HG02970 (cell line): ENCODE measurements at regions not wholly inside any gene's neighbourhood (a gene's known extent, or its start where the extent isn't known, plus 50 kb on each side); places are given as distances from the start of the nearest gene placed in this dataset.

Experiments
- ATAC-seq: cut with Tn5 transposase; IDR thresholded peaks from one replicate; pipeline ENCODE4 v1.9.1; 2021; ENCODE audit warnings: mild to moderate bottlenecking, moderate library complexity, moderate number of reproducible peaks; ENCODE audit not compliant: unreplicated experiment, low FRiP score

DNA sequence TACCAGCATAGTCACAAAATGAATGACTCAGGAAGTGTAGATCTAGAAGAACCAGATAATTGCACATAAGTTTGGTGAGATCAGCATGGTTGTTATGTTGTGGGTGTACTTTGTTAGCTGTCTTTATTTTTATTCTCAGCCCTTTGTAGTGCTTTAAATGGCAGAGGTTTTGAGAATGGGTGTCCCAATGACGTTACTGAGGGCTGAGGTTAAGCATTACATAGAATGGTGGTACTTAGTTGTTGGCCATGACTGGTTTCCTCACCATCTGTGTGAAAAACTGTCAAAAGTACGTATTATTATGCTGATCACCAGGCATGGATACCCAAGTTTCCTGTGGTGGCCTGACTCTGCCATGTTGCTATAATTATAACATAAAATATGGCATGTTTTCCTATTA is 165.8 kb downstream of the UBE2E3 start:
- no peak for ATAC-seq

DNA sequence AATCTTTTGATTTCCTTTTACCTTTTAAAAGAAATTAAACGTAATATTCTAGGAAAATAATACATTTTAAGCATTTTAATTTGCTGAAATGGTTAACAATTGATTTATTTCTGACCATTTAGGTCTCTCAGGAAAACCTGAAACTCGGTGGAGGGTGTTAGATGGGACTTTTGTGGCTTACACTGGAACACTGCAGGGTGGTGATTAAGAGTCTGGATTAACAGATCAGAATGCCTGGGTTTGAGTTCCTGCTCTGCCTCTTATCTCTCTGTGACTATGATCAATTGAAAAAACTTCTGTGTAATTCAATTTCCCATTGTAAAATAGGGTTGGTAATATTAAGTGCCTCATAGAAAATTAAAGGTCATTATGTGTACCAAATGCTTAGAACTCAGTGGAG is 168.7 kb downstream of the UBE2E3 start:
- ATAC-seq = no peak

DNA sequence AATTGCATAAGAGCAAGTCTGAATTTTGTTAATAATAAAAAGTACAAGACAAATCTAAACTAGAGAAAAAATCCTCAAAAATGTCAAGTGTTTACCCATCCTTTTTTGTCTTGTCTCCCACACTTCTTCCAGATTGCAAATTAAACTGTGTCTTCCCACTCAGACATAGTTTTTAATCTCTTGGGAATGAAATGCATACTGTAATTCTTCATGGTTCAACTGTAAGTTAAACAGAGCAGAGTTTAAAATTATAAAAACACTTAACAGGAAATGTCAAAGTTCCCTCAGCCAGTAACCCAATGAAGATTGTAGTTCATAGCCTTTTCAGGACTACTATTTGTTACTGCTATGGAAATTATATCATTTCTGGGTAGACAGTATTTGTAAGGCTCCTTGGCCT is 171.8 kb downstream of the UBE2E3 start:
- no peak for ATAC-seq

DNA sequence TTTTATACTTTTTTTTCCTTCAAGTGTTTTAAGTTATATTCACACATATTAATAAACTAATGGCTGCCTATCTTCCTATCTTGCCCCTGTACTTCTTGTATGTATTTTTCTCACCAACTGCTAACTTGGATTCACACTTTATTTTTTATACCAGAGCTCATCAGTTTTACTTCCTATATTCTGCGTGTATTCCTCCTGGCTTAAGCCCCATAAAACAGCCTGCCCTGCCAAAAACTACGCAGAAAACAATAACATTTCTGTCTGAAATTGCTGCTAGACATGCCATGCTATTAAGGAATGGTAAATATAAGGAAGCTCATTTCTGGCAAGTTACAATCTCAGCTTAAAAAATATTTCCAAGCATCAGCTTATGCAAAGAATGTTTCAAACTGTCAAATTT is 172.3 kb downstream of the UBE2E3 start:
- ATAC-seq = no peak

DNA sequence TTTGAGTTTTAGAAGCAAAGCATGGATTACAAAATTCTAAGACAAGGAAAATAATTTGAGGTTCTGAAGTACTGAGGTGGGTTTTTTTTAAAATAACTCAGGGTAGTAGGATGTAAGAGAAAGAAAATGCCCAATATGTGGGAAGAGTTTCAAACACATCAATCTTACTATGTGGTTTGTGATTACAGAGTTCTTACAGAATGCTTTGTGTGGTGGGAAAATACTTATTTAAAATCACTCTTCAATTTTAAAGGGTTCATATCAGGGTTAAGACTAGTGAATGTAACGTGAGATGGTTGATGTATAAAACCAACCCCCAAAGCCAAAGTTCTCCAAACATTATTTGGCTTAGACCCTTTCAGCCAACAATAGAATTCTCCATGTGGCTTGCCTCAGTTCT is 173.5 kb downstream of the UBE2E3 start:
- no peak for ATAC-seq

DNA sequence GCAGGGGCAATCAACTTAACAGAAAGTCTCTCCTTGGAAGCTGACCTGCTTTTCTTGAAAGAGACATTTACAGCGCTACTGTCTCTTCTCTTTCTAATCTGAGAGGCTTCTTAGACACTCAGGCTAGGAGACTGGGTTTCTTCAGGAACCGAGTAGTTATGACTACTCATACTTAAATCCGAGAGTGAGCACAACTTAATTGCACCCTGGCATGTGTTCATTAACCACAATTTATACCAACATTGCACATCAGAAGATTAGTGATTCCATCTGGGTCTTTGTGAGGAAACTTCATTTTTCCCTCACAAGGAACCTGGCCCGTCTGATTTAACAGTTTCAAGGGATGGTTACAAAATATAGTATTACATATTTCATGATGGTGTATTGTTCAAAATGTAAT is 176.9 kb downstream of the UBE2E3 start:
- ATAC-seq = no peak

DNA sequence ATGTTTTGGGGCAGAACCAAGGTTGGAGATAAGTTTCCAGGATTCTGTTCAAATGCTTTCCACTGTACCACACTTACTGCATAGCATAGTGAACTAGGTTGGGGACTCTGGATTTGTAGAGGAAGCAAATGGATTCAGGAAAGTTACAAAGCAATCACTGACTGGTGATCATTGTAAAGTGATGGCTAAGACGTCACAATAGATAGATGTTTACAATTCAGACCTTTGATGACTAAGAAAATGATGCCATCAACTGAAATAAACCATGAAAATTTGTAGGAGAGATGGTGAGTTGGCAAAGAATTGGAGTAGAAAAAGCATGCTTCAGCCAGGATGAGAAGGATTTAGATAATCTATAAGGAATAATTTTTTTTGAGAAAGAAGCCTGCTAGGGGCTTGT is 178.0 kb downstream of the UBE2E3 start:
- no peak for ATAC-seq

DNA sequence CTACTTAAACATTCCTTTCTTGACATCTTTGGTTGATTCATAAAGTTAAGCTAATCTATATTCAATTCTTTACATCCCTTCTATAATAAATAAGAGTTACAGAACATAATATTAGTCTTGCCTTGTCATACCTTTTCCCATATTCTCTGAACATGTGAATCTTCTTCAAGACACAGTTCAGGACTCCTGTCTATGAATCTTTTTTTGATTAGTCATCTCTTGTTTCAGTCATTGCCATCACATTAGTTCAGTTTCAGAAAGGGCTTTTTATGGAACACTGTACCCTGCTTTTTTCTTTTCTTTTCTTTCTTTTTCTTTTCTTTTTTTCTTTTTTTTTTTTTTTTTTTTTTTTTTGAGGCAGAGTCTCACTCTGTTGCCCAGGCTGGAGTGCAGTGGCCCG is 181.2 kb downstream of the UBE2E3 start:
- no peak for ATAC-seq

DNA sequence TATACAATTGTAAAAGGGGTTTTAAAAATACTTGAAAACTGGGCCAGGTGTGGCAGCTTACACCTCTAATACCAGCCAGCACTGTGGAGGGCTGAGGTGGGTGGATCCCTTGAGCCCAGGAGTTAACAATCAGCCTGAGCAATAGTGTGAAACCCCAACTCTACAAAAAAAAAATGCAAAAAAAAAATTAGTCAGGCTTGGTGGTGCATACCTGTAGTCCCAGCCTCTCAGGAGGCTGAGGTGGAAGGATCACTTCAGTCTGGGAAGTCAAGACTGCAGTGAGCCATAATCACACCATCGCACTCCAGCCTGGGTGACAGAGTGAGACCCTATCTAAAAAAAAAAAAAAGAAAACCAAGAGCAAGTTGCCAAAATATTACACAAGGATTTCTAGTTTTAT is 182.7 kb downstream of the UBE2E3 start:
- no peak for ATAC-seq

DNA sequence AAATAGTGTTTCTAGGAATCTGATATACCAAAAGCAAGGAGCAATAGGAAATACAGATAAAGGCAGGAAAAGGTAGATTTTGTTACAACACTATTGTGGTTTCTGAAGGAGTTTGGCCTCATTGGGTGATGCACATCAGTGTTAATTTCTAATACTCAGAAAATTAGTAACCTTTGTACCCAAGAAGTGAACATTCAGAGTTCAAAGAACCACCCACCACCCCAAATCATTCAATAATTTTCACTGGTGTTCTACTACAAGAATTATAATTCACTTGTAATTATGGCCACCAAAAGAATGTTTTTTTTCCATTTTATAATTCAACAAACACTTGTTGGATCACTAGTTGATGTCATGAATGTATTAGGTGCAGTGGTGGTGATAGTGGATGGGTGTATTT is 183.3 kb downstream of the UBE2E3 start:
- ATAC-seq = no peak

DNA sequence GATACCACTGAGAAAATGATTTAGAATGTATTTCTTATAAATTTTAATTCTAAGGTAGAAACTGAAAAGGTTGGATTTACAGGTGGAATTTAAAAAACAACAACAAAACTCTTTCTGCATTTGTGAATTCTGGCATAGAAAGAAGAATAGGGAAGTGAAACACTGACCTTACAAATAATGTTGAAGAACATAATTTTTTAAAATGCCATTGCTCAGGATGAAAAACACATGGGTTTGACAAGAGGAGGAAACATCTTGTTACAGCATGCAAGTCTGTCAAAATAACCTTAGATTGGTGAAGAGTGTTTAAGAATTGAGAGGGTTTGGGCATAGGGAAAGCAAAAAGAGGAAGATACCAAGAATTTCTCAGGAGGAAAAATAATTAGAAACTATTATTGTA is 184.3 kb downstream of the UBE2E3 start:
- no peak for ATAC-seq

DNA sequence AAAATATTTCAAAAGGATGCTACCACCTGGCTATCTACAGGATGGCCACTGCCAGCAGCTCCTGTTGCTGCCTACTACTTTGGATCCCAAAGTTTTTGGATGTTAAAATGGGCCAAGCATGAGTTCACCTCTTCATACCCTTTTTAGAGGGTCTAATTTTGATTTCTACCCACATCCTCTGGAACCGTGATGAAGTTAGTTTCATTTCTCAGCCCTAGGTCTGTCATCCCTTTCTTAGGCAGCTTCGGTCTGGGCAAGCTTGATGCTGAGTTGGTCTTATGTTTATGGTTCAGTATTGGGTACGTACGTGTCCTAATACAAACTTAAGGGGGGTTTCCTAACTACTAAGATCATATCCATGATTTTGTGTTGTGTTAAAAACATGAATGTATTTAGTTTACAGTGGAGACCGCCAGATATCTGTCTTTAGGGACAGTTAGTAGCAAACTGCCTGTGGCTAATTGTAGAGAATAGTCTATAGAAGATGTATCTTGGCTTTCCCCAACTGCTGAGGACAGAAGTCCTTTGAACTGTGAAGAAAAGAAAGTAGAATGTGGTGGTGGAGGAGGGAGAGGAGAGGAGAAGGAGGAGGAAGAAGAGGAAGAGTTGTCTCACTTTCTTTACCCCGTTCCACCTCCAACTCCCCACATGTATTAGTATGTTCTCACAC is 184.9 kb downstream of the UBE2E3 start:
- ATAC-seq = no peak

DNA sequence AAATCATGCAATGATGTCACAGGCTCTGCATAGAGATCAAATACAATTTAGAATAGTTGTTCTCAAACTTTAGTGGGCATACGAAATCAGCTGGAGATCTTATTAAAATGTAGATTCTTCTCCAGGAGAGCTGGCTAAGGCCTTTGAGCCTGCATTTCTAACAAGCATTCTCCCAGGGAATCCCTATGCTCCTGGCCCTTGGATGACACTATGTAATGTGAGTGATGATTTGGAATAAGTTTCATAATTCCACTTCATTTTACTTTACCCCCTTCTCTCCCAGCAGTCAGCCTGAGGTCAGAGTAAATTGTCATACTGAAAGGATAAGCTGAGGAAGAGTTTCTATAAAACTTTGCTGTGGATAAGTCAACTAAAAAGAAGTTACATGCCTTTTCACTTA is 189.1 kb downstream of the UBE2E3 start:
- no peak for ATAC-seq

DNA sequence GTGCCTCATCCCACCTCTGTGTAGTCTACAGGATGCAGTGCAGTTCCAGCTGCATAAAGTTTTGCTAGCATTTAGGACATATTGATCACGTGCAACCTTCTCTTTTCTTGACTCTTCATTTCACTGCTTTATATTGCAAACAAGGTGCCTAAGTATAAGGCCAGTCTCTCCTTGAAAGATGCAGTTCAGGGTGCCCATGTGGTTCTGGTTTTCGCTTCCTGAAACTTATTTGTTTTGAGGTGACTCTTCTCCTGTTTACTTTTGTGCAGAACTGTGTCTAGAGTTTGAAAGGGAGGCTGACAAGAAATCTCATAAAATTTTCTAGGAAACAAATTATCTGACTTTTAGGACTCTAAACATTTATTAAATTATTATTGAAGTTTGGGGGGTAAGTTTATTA is 189.9 kb downstream of the UBE2E3 start:
- no peak for ATAC-seq

DNA sequence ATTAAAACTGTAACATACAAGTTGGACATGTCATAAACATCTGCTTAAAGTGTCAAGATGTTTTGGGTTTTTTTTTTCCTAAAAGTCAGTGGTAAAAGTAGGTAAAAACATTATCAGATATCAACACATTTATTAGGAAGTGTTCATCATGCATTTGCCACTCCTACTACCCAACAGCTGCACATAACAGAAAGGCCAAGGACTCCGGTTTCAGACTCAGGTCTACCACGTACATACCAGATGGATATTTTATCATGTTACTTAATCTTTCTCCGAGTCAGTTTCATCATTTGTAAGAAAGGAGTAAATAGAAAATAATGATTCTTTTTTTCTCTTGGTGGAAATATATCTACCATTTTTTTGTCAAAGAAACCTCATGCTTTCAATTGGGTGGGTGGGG is 192.3 kb downstream of the UBE2E3 start:
- ATAC-seq = no peak

DNA sequence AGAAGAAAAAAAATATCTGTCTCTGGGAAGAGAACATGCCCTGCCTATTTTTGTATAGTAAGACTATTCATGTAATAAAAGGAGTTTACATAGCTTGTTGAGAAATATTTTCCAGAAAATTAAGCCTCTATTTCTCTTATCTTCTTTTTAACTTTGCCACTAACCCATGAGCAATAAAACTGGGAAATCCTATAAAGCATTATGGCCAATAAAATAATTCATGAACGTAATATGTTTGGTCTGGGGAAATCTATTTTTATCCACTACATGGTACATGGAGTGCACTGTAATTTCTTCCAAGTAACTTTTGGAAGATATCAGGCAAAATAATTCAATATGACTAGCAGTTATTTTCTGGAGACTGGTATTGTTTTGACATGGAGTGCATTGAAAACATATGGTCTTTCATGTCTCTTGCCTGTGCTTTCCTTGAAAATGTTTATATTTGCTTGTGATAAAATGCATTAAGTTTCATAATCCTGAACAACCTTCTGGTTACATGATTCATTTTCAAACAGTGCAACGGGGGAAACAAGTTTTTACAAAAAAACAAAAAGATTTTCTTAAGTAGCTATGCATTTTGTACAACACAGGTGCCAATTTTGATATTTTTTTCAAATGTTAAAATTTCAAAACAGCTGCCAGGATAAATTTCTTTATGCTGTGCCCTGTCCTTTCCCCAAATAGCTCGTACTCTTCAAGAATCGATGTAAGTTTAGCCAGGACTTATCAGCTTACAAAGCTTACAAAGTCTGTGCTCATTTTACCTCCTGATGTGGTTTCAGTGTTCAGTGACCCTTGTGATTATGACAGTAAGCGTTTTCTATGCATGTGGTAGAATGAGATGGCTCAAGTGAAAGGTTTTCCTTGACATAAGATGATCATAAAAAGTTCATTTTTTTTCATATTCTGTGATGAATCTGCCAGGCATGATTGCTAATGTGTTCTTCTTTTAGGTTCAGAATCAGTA is 194.5 kb downstream of the UBE2E3 start:
- no peak for ATAC-seq

DNA sequence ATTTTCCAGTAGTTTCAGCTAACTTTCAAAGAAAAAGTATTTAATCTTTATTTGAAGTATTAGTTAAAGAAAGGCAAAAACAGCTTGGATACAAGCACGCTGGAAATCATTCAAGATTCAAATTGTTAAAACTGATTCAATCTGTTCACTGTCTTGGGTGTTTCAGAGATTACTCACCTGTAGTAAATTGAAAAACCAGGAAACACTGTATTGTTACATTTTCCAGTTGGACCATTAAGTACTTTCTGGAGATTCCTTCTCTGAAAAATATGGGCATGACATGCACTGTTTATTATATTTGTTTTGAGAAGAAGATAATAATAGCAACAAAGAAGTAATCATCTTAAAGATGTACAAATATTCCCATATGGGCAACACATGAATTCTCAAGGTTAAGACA is 196.1 kb downstream of the UBE2E3 start:
- no peak for ATAC-seq

DNA sequence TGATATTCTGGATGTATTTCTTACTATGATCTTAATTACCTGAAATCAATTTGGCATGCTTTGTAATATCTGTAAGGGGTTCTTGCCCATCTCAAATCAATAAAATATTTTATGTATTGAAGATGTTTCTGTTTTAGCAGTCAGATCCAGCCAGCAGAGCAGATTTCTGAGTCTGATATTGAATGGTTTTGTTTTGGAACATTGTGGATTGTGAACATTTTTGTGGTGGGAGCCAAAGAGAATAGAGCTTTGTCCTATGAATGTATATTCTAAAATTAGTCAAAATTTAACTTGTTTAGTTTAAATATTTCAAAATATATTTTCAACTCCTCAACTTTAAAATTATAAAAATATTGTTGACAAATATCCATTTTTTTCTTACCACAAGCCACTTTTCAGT is 197.0 kb downstream of the UBE2E3 start:
- ATAC-seq = no peak

DNA sequence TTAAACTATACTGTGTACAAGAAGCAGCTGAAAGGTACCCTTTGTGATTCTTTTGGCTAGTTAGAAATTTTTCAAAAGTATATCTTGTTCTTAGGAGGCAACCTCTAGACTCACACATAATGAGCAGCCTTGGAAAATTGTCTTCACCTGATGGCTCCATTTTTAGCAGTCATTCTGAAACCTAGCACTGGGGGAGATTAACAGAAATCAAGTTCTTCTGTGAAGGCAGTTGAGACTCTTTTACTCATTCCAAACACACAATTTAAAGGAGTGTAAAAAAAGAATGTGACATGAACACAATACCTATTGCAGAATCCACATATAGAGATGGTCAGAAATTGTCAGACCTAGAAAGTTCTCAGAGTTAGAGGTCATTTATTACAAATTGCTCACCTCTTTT is 197.7 kb downstream of the UBE2E3 start:
- ATAC-seq = no peak

DNA sequence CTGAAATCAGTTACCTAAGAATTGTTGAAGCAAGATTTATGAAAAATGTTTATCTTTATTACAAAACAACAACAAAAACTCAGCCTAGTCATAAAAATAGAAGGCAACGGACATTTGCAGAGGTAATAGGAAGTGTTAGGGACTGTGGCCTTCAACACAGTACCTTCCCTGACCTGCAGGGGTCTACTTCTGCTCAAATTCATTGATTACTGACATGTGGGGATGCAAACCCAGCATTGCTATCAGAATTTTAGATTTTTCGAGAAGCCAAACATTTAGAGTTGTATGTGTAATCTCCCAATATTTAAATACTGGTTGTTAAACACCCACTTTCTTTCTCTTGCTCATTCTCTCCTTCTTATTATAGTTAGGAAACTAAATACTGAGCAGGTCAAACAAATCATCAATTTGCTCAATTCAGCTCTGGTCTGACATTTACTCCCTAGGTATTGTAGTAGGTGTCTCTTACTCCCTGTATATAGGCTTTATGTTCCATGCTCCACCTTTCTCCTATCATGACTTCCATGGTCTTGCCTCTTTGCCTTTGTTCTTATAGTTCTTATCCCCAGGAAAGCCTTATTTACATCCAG is 198.5 kb downstream of the UBE2E3 start:
- ATAC-seq = no peak

DNA sequence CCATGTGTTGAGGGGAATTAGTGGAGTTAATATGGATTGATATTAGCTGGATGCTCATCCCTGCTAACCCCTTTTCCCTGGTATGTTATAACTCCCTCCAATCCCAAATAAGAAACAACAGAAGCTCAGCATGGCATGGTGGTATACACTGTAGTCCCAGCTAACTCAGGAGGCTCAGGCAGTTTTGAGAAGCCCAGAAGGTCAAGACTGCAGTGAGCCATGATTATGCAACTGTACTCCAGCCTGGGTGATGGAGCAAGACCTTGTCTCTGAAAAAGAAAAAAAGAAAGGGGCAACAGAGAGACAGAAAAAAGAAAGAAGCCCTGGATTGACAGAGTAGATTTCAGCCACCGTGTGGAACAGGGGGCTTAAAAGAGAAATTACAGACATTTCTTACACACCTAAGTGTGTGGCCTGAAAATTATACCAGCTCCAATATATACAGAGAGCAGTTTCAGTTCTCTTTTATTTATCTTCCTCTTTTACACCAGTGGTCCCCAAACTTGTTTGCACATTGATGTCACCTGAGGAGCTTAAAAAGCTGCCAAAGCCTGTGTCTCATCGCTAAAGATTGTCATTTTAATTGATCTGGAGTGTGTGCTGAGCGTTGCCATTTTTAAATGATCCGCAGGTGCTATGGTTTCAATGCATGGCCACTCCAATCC is 203.6 kb downstream of the UBE2E3 start:
- ATAC-seq = peak; percentile 81
